Trophoblast cell (in vitro differentiated cells and primary cell): ENCODE measurements at regions not wholly inside any gene's neighbourhood (a gene's known extent, or its start where the extent isn't known, plus 50 kb on each side); places are given as distances from the start of the nearest gene placed in this dataset.

ENCODE experiments used
- DNase-seq, 2 donors: peaks; one replicate each; pipeline ENCODE4 v3.0.0-alpha.2; 2016
- H2AFZ ChIP-seq: 2 replicates; pipeline ENCODE4 v1.6.1; 2013; ENCODE audit warnings: low read length, moderate library complexity, mild to moderate bottlenecking; ENCODE audit not compliant: insufficient read depth, poor library complexity
- H2AK5ac ChIP-seq: 2 replicates; pipeline ENCODE4 v1.6.1; 2013; ENCODE audit warnings: mild to moderate bottlenecking, low read length
- H2BK120ac ChIP-seq: 2 replicates; pipeline ENCODE4 v1.6.1; 2013; ENCODE audit warnings: low read length, mild to moderate bottlenecking, moderate library complexity; ENCODE audit not compliant: insufficient read depth, poor library complexity
- H2BK12ac ChIP-seq: 2 replicates; pipeline ENCODE4 v1.6.1; 2013; ENCODE audit warnings: mild to moderate bottlenecking, low read length, moderate library complexity
- H2BK5ac ChIP-seq: 2 replicates; pipeline ENCODE4 v1.6.1; 2013; ENCODE audit warnings: low read length, low read depth, moderate library complexity, mild to moderate bottlenecking; ENCODE audit not compliant: poor library complexity
- H3K14ac ChIP-seq: 2 replicates; pipeline ENCODE4 v1.6.1; 2013; ENCODE audit warnings: mild to moderate bottlenecking, low read length
- H3K18ac ChIP-seq: 2 replicates; pipeline ENCODE4 v1.6.1; 2013; ENCODE audit warnings: mild to moderate bottlenecking, low read length
- H3K23ac ChIP-seq: 2 replicates; pipeline ENCODE4 v1.6.1; 2013; ENCODE audit warnings: low read length
- H3K27ac ChIP-seq: 2 replicates; pipeline ENCODE4 v1.5.1; 2013; ENCODE audit warnings: low read depth, mild to moderate bottlenecking, inconsistent platforms, low read length, moderate library complexity
- H3K27me3 ChIP-seq: 2 replicates; pipeline ENCODE4 v1.6.1; 2013; ENCODE audit warnings: inconsistent platforms, mild to moderate bottlenecking, low read length, moderate library complexity; ENCODE audit not compliant: insufficient read depth
- H3K36me3 ChIP-seq, 2 experiments: 1 replicate in 1 of 2; 2 replicates in 1 of 2; pipeline ENCODE4 v1.6.1; 2013; ENCODE audit warnings: low read length in 2 of 2, mild to moderate bottlenecking in 2 of 2, moderate library complexity in 1 of 2; ENCODE audit not compliant: insufficient read depth in 2 of 2, control insufficient read depth in 1 of 2
- H3K4ac ChIP-seq: 2 replicates; pipeline ENCODE4 v1.6.1; 2013; ENCODE audit warnings: low read depth, mild to moderate bottlenecking, low read length, moderate library complexity
- H3K4me1 ChIP-seq, 2 experiments: 1 replicate in 1 of 2; 2 replicates in 1 of 2; pipeline ENCODE4 v1.6.1; 2013; ENCODE audit warnings: low read length in 2 of 2, mild to moderate bottlenecking in 2 of 2, moderate library complexity in 1 of 2; ENCODE audit not compliant: insufficient read depth in 2 of 2, control insufficient read depth in 1 of 2
- H3K4me2 ChIP-seq: 2 replicates; pipeline ENCODE4 v1.6.1; 2013; ENCODE audit warnings: inconsistent platforms, mild to moderate bottlenecking, low read length, moderate library complexity
- H3K4me3 ChIP-seq: 2 replicates; pipeline ENCODE4 v1.5.1; 2013; ENCODE audit warnings: mild to moderate bottlenecking, low read depth, low read length, inconsistent platforms
- H3K79me1 ChIP-seq: one replicate; pipeline ENCODE4 v1.6.1; 2013; ENCODE audit warnings: low read length
- H3K79me2 ChIP-seq: 2 replicates; pipeline ENCODE4 v1.6.1; 2013; ENCODE audit warnings: low read length, mild to moderate bottlenecking; ENCODE audit not compliant: control insufficient read depth, insufficient read depth, poor library complexity
- H3K9ac ChIP-seq: 2 replicates; pipeline ENCODE4 v1.6.1; 2013; ENCODE audit warnings: mild to moderate bottlenecking, low read length
- H3K9me3 ChIP-seq: 2 replicates; pipeline ENCODE4 v1.6.1; 2013; ENCODE audit warnings: low read depth, mild to moderate bottlenecking, control low read depth, inconsistent platforms, low read length; ENCODE audit not compliant: insufficient read depth
- H4K12ac ChIP-seq: 2 replicates; pipeline ENCODE4 v1.6.1; 2013; ENCODE audit warnings: low read depth, mild to moderate bottlenecking, low read length, moderate library complexity
- H4K8ac ChIP-seq: 2 replicates; pipeline ENCODE4 v1.6.1; 2013; ENCODE audit warnings: low read depth, mild to moderate bottlenecking, low read length, moderate library complexity
- H4K91ac ChIP-seq: one replicate; pipeline ENCODE4 v1.6.1; 2013; ENCODE audit warnings: low read depth, mild to moderate bottlenecking, low read length, moderate library complexity
- WGBS: extraction: QIAGEN DNeasy Blood & Tissue Kit; methylation state at CpG from one replicate; pipeline ENCODE4 v1.1.7; 2013; ENCODE audit warnings: missing lambda C conversion rate; ENCODE audit not compliant: insufficient read length, insufficient coverage; ENCODE audit errors: extremely low coverage; 5-methylcytosine and 5-hydroxymethylcytosine counted together

GRCh38 chr1:213861841-213862240, 125.9 kb upstream of the PROX1 start:
- Histone ChIP-seq H3K27ac (no peak overlapping the region), H2BK120ac (no peak overlapping the region), H3K4me1 (no peaks in the 10 kb centered on the region), H2AFZ (no peak overlapping the region), H3K4ac (no peak overlapping the region), H3K4me2 (no peak overlapping the region), H3K23ac (no peak overlapping the region), H3K79me2 (no peaks in the 10 kb centered on the region), H2BK12ac (no peak overlapping the region), H2AK5ac (no peak overlapping the region), H3K4me3 (no peak overlapping the region), H3K18ac (no peak overlapping the region), H3K9ac (no peak overlapping the region), H2BK5ac (no peak overlapping the region), H3K27me3 (no peaks in the 10 kb centered on the region), H4K91ac (no peak overlapping the region), H4K12ac (no peak overlapping the region), H3K9me3 (no peaks in the 10 kb centered on the region), H3K14ac (no peak overlapping the region), H3K79me1 (no peaks in the 10 kb centered on the region), H4K8ac (no peak overlapping the region), H3K36me3 (no peaks in the 10 kb centered on the region)
- DNase-seq: no peak
- no CpG with 5 or more reads among the region's 12 CpGs for WGBS

GRCh38 chr1:213864091-213864490, 123.7 kb upstream of the PROX1 start:
- H3K36me3 ChIP-seq: no peaks in the 10 kb centered on the region
- no peak overlapping the region for H3K23ac ChIP-seq
- no peak overlapping the region for H4K12ac ChIP-seq
- H3K9ac ChIP-seq: no peak overlapping the region
- H3K79me1 ChIP-seq: no peaks in the 10 kb centered on the region
- H2BK5ac ChIP-seq: no peak overlapping the region
- H3K4ac ChIP-seq: no peak overlapping the region
- H4K8ac ChIP-seq: no peak overlapping the region
- no peak overlapping the region for H2AFZ ChIP-seq
- H2AK5ac ChIP-seq: no peak overlapping the region
- H3K9me3 ChIP-seq: no peaks in the 10 kb centered on the region
- H3K27me3 ChIP-seq: no peaks in the 10 kb centered on the region
- no peak overlapping the region for H4K91ac ChIP-seq
- H3K4me3 ChIP-seq: no peak overlapping the region
- H3K79me2 ChIP-seq: no peaks in the 10 kb centered on the region
- H3K18ac ChIP-seq: no peak overlapping the region
- no peak overlapping the region for H3K27ac ChIP-seq
- no peak overlapping the region for H3K4me2 ChIP-seq
- WGBS: no CpG with 5 or more reads among the region's 4 CpGs
- DNase-seq: no peak
- no peak overlapping the region for H2BK120ac ChIP-seq
- no peak overlapping the region for H3K14ac ChIP-seq
- no peaks in the 10 kb centered on the region for H3K4me1 ChIP-seq
- H2BK12ac ChIP-seq: no peak overlapping the region

DNA sequence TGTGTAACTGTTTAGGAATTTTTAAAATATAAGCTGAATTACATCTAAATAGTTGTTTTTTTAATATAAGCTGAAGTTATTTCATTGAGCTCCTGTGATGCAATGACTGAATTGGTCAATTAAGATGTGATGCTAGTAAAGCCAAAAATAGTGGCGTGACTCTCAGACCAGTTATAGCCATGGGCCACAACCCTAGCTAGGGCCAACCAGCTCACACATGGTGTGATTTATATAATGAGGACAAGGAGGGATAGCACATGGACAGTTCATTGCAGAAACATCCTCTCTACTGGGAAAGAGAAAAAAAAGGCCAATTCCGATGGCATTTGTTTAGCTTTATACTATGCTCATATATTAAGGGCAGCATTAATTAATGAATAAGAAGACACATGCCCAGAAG, 119.3 kb upstream of the PROX1 start:
- Histone ChIP-seq H3K4me2 (no peak overlapping the region), H2BK12ac (no peak overlapping the region), H4K12ac (no peak overlapping the region), H4K8ac (no peak overlapping the region), H3K4me1 (no peaks in the 10 kb centered on the region), H3K9ac (no peak overlapping the region), H3K18ac (no peak overlapping the region), H3K36me3 (no peaks in the 10 kb centered on the region), H3K79me1 (no peaks in the 10 kb centered on the region), H3K23ac (no peak overlapping the region), H2AFZ (no peak overlapping the region), H3K4ac (no peak overlapping the region), H3K27me3 (no peaks in the 10 kb centered on the region), H3K14ac (no peak overlapping the region), H3K9me3 (peaks cover 2% of the 10 kb centered on the region), H4K91ac (no peak overlapping the region), H3K27ac (no peak overlapping the region), H2AK5ac (no peak overlapping the region), H3K79me2 (no peaks in the 10 kb centered on the region), H2BK5ac (no peak overlapping the region), H2BK120ac (no peak overlapping the region), H3K4me3 (no peak overlapping the region)
- DNase-seq: no peak
- no CpG with 5 or more reads among the region's 2 CpGs for WGBS

DNA sequence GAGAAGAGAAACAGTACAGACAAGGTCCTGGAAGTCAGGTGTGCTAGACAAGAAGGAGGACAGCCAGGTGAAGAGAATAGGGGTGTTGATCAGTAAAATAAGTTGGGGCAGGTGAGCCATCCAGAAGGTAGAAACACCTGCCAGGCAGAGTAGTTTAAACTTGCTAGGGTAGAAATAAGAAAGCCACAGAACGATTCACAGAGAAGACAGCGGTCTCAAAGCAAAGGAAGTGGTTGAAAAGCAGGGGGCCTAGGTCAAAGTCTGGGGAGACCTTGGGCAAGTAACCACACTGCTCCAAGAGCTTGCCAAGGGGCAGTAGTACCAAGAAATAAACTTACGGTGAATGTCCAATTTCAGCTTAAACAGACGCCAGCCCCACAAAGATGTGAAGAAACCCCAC, 116.6 kb upstream of the PROX1 start:
- no peak overlapping the region for H2AK5ac ChIP-seq
- no peak overlapping the region for H3K4me2 ChIP-seq
- no peak overlapping the region for H3K9ac ChIP-seq
- H3K79me1 ChIP-seq: no peaks in the 10 kb centered on the region
- H3K4me3 ChIP-seq: no peak overlapping the region
- no peak overlapping the region for H3K27ac ChIP-seq
- no peak overlapping the region for H3K14ac ChIP-seq
- no peaks in the 10 kb centered on the region for H3K79me2 ChIP-seq
- no peak overlapping the region for H2BK12ac ChIP-seq
- no peak overlapping the region for H4K8ac ChIP-seq
- no peak overlapping the region for H2BK120ac ChIP-seq
- no peak overlapping the region for H4K91ac ChIP-seq
- H4K12ac ChIP-seq: no peak overlapping the region
- peaks cover 3% of the 10 kb centered on the region for H3K9me3 ChIP-seq
- no peak overlapping the region for H3K23ac ChIP-seq
- H3K4me1 ChIP-seq: no peaks in the 10 kb centered on the region
- DNase-seq: no peak
- no peak overlapping the region for H2AFZ ChIP-seq
- no peaks in the 10 kb centered on the region for H3K36me3 ChIP-seq
- no peak overlapping the region for H3K18ac ChIP-seq
- no peak overlapping the region for H2BK5ac ChIP-seq
- no peaks in the 10 kb centered on the region for H3K27me3 ChIP-seq
- no peak overlapping the region for H3K4ac ChIP-seq
- no CpG with 5 or more reads among the region's 4 CpGs for WGBS
